LNCaP clone FGC (cell line): ENCODE measurements at regions not wholly inside any gene's neighbourhood (a gene's known extent, or its start where the extent isn't known, plus 50 kb on each side); places are given as distances from the start of the nearest gene placed in this dataset.
"Not testable (repeated sequence)": the region's sequence is repeated elsewhere in the genome, so short reads cannot be mapped to it uniquely, and the experiment has no call there.

ENCODE experiments used
- DNase-seq: peaks from one replicate; pipeline ENCODE4 v3.0.0-alpha.2; 2011; ENCODE audit warnings: low read depth
- H3K4me3 ChIP-seq: 2 replicates; pipeline ENCODE4 v1.5.1; 2011; ENCODE audit warnings: mild to moderate bottlenecking, low read depth, low read length, control low read depth
- CTCF ChIP-seq: IDR thresholded peaks from 2 replicates; pipeline ENCODE4 v1.5.1; 2012; ENCODE audit warnings: mild to moderate bottlenecking; ENCODE audit not compliant: control insufficient read depth, insufficient read depth; ENCODE audit errors: extremely low read depth

GRCh38 chr17:13837417-13837816, 231.9 kb upstream of the COX10 start:
- no peak for TF ChIP-seq CTCF
- DNase-seq, result no peak
- no peak overlapping the region for H3K4me3 ChIP-seq

GRCh38 chr17:13840254-13840653, 229.1 kb upstream of the COX10 start:
- no peak for DNase-seq
- H3K4me3 ChIP-seq, result no peak overlapping the region
- TF ChIP-seq CTCF, result no peak

- H3K4me3 ChIP-seq, result no peak overlapping the region
- no peak for DNase-seq
- TF ChIP-seq CTCF, result no peak
Observed at GRCh38 chr17:13843862-13844635, 225.3 kb upstream of the COX10 start.

- no peak overlapping the region for H3K4me3 ChIP-seq
- TF ChIP-seq CTCF, result no peak
- no peak for DNase-seq
Observed at GRCh38 chr17:13851889-13852288, 217.4 kb upstream of the COX10 start.

GRCh38 chr17:13855730-13856129, 213.6 kb upstream of the COX10 start:
- H3K4me3 ChIP-seq, DNase-seq: not testable (repeated sequence)

GRCh38 chr17:13862346-13862745, 207.0 kb upstream of the COX10 start:
- TF ChIP-seq CTCF, result no peak
- DNase-seq, result no peak
- no peak overlapping the region for H3K4me3 ChIP-seq

GRCh38 chr17:13863436-13863835, 205.9 kb upstream of the COX10 start:
- no peak overlapping the region for H3K4me3 ChIP-seq
- no peak for TF ChIP-seq CTCF
- DNase-seq, result no peak
